HG02938 (cell line): ENCODE measurements at regions not wholly inside any gene's neighbourhood (a gene's known extent, or its start where the extent isn't known, plus 50 kb on each side); places are given as distances from the start of the nearest gene placed in this dataset.

Experiments
- ATAC-seq: cut with Tn5 transposase; IDR thresholded peaks from one replicate; pipeline ENCODE4 v1.9.1; 2021; ENCODE audit warnings: mild to moderate bottlenecking, moderate library complexity; ENCODE audit not compliant: unreplicated experiment

GRCh38 chr2:122451697-122452096, 696.2 kb downstream of the TSN start:
- ATAC-seq: no peak

GRCh38 chr2:122469147-122469546, 713.7 kb downstream of the TSN start:
- ATAC-seq: no peak

DNA sequence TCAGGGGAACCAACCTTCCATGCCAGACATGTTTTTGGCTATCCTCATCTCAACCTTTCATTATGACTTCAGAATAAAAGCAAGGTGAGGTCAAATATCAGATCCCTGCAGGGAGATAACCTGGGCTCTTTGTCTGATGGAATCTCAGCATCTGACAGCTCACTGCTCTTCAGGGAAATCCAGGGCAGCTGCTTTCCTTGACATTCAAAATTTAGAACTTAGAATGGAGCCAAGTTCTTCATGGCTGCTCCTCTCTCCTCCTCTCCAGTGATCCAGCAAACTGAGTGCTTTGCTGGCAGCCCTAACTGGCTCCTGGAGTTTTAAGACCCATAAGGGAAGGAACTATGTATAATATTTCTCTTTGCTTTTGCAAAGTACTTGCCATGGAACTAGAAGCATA, 716.3 kb downstream of the TSN start:
- ATAC-seq: no peak

DNA sequence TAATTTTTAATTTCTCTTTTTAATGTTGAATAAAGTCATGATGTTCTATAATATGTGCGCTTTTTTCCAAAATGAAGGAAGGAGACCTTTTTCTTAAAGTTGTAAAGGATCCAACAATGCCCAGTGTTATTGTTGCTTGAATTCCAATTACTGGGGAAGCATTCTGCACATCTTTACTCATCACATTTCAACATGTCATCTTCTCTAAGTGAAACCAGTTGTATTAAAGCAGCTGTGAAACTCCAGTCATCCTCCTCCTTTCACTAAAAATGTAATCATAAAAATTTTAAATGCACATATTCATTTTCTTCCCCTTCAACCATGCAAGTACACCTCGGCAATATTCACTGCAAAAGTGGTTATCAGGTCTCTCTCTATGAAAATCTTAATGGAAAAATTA, 722.7 kb downstream of the TSN start:
- ATAC-seq: no peak

DNA sequence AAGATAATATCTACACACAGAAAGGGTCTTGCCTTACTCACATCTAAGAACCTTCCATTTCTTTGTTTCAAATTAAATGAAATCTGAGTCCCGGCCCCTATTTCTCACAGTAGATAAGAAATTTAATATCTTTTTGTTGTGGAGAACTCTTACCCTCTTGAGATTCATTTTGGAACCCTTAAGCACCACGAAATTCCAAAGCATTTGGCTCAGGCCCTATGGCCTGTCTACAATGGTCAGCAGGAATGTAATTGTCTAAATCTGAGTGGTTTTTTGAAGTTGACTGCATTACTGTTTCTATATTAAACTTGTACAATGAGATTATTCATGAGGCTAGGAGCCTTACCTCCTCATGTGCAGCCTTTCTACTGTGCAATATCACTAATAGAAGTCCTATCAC, 723.3 kb downstream of the TSN start:
- ATAC-seq: no peak

DNA sequence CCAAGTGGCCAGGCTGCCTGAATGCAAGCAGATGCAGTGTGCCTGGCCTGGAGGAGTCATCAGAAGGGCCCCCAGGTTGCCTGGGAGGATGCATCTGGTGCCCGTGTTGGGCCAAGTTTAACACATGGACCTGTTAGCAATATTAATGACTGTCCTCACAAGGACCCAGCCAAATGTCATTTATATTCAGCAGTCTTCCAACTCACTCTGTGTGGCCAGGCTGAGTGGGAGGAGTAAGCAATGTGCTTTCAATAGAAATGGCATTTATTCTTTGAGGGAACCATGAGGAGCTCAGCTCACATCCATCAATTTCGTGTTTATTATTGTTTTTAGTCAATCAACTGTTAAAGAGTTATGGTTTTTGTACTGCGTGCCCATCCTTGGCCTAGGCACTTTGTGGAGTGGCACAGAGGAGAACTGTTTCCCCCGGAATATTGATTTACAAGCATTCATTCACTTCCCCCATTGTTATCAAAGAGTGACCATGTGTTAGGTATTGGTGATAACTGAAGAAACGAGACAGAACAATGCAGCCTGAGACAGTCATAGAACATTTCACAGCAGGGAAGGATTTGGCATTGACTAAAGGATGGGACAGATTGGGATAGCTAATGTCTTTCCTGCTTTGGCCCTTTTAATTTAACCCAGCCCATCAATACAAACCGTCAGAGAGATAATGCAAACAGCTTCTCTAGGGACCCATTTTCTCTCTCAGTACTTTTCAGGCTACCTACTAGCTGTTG, 725.2 kb downstream of the TSN start:
- ATAC-seq: no peak

DNA sequence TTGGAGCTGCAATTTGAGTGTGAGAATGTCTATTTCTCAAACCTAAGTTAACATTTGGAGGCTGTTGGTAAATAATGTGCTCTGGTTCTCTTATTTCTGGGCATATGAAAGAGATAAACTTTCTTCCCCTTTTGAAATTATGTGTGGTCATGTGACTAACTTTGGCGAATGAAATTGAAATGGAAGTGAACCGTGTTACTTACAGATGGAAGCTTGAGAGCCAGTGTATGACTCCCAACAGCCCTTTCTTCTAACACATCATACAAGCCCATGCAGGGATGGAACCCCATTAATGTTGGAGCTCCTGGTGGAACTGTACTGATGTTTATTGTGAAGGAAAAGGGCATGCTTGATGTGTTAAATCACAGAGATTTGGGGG, 725.8 kb downstream of the TSN start:
- ATAC-seq: no peak

DNA sequence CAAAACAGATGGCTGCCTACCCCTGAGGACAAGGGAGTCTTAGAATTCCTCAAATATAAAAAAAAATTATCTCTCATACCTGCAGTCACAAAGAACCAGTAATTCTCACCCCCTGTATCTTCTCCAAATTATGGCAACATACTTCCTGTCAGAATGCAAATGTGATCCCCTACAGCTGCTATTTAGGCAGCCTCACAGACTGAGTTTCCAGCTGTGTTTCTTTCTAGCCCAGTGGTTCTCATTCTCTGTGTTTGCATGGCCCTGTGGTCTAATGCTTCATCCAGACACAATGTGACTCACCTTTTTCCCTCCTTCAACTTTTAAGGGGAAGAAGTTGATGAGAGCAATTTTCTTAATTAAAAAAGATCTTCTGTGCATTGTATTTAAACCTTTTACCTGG, 726.3 kb downstream of the TSN start:
- no peak for ATAC-seq

- ATAC-seq: no peak
Observed at GRCh38 chr2:122486086-122486485, 730.6 kb downstream of the TSN start.

GRCh38 chr2:122486705-122487415, 731.4 kb downstream of the TSN start:
- no peak for ATAC-seq

- no peak for ATAC-seq
Observed at GRCh38 chr2:122491011-122491410, 735.6 kb downstream of the TSN start.

DNA sequence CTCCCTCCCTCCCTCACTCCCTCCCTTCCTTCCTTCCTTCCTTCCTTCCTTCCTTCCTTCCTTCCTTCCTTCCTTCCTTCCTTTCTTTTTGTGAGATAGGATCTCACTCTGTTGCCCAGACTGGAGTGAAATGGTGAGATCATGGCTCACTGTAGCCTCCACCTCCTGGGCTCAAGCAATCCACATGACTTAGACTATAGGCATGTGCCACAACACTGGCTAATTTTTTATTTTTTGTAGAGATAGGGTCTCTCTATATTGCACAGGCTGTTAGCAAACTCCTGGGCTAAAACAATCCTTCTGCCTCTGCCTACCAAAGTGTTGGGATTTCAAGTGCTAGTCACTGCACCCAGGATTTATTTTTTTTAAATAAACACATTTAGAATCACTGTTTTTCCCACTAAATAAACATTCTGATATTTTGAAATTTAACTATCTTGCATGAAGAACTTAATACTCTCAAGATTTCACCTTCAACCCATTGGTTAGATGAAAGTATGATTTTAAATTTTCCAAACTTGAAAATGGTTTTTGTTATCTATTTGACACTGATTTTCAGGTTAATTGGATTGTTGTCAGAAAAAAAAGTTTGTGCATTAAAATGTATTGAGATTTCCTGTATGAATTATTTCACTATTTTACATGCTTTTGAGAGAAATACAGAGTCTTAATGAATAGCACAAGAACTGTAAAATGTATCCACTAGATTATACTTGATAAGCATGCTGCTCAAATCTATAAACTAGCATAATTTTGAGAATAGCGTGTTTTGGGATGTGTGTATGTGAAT, 745.1 kb downstream of the TSN start:
- ATAC-seq: no peak

GRCh38 chr2:122506620-122507019, 751.2 kb downstream of the TSN start:
- ATAC-seq: no peak

- ATAC-seq: no peak
Observed at GRCh38 chr2:122507261-122507660, 751.8 kb downstream of the TSN start.

GRCh38 chr2:122512091-122512490, 756.6 kb downstream of the TSN start:
- ATAC-seq: no peak

- ATAC-seq: no peak
Observed at GRCh38 chr2:122514451-122514996, 759.1 kb downstream of the TSN start.

- ATAC-seq: no peak
Observed at GRCh38 chr2:122515731-122516290, 760.4 kb downstream of the TSN start.

GRCh38 chr2:122516775-122517174, 761.3 kb downstream of the TSN start:
- no peak for ATAC-seq

- no peak for ATAC-seq
Observed at GRCh38 chr2:122519366-122519765, 763.9 kb downstream of the TSN start.

- no peak for ATAC-seq
Observed at GRCh38 chr2:122519821-122520611, 764.6 kb downstream of the TSN start.
